NOMO-1 treated with DMSO at 0.1 percent for 48 hours (cell line): ENCODE measurements at regions not wholly inside any gene's neighbourhood (a gene's known extent, or its start where the extent isn't known, plus 50 kb on each side); places are given as distances from the start of the nearest gene placed in this dataset.
A peak's percentile ranks its signal among the peaks of the same experiment; 100 is the strongest.

Experiments
- DNase-seq: peaks from one replicate; lab custom pipeline; 2025; ENCODE audit not compliant: unreplicated experiment; lab: John Stamatoyannopoulos, UW

DNA sequence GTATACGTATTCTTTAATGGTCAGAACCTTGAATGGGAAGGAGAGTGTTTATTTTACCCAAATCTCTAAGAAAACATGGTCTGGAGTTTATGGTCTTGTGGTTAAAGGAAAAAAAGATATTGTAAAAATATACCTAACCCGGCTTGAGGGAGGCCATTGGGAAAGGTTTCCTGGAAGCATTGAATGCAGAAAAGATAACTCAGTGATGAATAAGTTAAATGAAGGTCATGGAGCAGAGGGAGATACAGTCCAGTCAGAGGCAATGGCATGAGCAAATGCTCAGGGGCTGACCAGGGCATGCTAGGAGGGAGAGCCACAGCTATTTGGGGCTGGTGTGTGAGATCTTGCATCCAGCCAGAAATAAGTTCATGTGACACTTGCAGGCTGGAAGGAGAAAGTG is 430.4 kb upstream of the CDH5 start:
- no peak for DNase-seq

GRCh38 chr16:65934443-65934842 is 432.0 kb upstream of the CDH5 start:
- no peak for DNase-seq

DNA sequence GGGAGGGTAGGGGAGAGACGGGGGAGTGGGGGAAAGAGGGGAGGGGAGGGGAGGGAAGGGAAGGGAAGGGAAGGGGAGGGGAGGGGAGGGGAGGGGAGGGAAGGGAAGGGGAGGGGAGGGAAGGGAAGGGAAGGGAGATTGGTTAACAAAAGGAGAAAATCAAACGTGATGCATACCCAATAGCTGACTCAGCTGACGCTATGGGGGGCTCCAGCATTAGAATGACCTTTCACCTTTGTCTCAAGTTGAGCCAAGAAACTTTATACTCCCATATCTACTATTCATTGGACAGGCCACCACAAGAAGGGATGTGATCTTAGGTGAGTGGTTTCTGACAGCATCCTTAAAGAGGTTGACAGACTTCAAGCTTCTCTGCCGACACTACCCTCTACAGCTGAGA is 432.8 kb upstream of the CDH5 start:
- DNase-seq: no peak

DNA sequence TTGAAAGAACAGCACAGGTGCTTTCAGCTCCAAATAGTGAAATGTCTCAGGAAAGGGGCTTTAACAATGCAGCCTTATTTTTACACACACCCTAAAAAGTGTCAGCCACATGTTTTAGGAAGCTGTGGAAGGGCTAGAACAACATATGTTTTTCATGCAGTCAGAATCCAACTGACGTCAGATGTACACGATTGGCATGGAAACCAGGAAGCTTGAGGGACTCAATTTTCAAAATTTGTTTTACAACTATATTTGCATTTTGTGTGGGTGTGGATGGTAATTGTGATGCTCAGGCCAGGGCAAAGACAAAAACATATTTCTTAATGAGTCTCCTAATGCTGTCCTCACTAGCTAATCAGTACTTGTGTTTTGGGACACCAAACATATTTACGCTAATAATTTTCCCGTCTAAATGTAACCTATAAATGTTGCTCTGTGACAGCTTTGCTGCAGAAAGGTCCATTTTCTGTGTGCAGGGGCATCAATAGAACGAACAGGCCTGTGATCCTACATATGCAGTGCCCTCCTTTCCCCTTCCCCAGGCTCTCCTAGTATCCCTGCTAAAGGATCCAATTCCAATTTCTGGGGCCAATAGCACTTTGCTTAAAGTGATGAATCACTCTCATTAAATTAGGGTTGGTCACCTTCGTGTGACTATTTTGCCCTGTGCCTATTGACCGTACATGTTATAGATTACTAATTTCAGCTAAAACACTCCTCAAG is 434.0 kb upstream of the CDH5 start:
- DNase-seq: no peak

DNA sequence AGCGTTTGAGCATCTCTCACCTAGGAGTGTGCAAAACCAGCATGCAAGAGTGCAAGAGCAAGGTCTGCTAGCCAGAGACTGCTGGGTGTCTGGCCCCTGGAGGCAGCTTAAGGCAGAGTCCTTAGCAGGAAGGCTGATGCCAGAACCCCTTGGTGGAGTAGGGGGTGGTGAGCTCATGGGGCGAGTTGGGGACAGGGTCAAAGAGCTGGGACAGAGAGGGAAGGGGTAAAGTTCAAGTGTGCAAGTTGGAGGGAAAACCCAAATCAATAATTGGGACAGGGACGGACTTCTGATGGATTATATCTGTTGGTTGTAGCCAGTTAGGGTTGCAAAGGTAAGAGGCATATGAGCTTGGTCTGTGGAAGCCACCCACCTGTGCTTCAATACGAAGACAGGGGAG is 443.6 kb upstream of the CDH5 start:
- no peak for DNase-seq

DNA sequence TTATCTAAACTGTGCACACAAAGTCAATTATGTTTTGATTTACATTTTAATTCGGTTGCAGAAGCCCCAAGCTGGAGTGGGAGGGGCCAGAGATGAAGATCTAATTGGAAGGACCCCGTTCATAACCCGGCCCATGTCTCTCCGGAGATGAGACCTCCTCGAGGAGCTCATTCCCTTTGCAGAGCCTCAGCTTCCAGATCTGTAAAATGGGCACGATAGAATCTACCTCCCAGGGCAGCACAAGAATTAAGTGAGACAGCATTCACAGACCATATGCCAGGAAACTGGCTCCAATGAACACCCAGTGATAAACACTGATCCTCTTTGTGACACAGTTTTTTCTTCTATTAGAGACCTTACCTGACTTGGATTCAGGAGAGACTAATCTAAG is 446.5 kb upstream of the CDH5 start:
- DNase-seq: no peak

- no peak for DNase-seq
Observed at GRCh38 chr16:65919145-65919985, 447.1 kb upstream of the CDH5 start.

DNA sequence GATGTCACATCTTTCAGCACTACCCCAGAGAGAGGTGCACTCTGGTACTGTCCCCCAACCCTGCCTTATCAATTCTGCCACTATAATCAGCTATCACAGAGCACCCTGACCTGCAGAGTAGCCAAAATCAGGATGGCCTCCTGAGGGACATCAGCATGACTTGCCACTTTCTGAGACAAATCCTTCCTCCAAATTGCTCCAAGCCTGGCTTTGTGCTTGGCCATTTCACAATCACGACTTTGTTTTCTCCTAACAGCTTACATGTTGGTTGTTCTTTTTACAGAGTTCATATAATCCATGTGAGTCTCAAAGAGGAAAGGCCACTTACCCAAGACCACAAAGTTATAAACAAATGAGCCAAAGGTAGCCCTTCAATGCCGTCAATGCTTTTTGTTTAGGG is 449.0 kb upstream of the CDH5 start:
- no peak for DNase-seq

DNA sequence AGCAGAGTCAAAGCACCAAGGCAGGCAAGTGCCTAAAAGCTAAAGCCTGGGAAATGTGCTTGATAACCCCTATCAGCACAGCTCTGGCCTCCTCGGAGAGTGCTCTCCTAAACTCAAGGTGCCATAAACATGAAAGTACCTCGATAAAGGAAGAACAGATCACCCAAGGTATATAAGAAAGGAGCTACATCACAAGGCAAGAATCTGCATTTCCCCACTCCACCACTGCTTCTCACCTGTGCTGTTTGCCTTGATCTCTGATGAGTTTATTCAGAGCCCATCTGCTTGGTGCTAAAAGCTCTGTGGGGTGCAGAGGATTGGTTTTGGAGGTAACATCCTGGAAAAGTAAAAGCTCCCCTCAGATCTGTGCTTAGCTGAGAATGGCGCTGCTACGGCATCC is 449.5 kb upstream of the CDH5 start:
- no peak for DNase-seq

GRCh38 chr16:65910291-65910690 is 456.2 kb upstream of the CDH5 start:
- no peak for DNase-seq

GRCh38 chr16:65909310-65910050 is 457.0 kb upstream of the CDH5 start:
- DNase-seq: peak; percentile 72

GRCh38 chr16:65908568-65908967 is 457.9 kb upstream of the CDH5 start:
- DNase-seq: no peak

DNA sequence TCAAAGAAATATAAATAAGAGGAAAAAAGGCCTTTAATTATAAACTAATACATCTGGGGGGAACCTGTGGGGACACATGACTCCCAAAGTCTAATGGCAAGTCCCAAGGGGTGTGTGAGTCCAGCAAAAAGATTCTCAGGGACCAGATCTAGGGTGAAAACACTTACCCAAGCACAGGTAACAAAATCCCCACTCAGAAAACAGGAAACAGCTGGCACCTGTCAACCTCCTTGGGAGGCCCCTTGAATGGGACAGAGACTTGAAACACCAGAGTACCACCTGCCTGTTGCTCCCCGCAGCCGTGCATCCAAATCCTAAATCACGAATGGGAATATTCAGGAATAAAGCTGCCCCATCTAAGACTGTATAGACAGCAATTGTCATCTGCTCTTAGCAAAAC is 461.2 kb upstream of the CDH5 start:
- DNase-seq: no peak

DNA sequence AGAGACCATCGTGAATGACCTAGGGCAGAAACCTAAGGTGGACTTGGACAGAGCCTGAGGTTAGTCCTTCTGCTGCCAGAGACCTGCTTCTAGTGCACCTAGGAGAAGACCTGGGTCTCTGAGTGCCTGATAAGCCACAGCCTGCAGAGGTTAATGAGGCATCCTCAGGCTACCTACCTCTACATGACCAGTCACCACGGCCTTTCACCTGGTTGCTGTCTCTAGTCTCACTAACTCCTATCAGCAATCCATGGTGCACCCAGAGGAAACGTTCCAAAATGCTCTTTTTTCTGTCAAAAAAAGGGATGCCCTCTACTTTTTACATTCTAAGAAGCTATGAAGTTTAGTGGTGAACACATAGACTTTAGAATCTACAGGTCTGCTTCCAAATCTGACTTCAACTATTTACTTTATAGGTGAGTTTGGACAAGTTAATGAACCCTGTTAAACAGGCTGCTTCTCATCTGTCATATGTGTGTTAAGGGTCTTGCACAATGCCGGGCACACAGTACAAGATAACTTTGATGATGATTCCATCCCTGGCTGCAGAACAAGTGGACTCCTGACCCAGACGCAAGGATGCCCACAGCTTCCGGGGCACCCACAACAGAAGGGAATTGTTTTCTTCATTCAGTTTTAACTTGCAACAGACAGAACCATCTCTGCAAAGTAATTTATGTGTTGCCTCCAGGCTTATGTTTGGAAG is 469.9 kb upstream of the CDH5 start:
- DNase-seq: no peak

DNA sequence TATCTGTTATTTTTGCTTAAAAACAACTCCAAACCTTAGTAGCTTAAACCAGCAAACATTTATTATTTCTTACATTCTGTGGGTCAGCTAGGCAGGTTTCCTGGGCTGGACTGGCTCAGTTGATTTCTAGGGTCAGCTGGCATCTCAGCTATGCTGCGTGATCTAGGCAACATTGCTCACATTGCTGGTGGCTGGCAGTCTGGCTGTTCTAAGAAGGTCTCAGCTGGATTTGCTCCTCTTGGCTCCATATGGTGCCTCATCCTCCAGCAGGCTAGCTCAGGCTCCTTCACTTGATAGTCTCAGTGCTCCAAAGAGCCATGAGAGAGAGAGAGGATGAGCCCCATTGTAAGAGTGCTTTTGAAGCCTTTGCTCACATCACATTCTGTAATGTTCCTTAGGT is 470.6 kb upstream of the CDH5 start:
- DNase-seq: no peak

- no peak for DNase-seq
Observed at GRCh38 chr16:65895486-65895885, 471.0 kb upstream of the CDH5 start.

- DNase-seq: no peak
Observed at GRCh38 chr16:65890203-65890602, 476.3 kb upstream of the CDH5 start.

DNA sequence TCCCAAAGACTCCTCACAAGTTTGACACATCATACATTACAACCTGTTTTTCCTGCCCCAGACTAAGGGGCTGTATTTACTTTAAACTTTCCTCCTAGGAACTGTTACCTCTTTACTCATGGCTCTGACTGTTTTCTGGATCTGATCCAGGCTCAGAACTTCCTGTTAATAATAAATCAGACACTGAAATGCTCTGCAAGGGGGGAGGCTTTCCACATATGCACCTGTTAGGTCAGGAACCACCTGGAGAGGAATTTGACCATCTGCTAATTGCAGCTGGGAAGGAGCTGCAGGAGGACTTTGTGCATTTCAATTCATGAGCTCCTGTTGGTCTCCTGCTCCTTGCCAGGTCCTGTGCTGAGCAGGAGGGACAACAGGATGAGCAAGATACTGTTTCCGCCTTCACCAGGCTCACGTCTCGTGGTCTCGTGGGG is 476.9 kb upstream of the CDH5 start:
- DNase-seq: no peak

DNA sequence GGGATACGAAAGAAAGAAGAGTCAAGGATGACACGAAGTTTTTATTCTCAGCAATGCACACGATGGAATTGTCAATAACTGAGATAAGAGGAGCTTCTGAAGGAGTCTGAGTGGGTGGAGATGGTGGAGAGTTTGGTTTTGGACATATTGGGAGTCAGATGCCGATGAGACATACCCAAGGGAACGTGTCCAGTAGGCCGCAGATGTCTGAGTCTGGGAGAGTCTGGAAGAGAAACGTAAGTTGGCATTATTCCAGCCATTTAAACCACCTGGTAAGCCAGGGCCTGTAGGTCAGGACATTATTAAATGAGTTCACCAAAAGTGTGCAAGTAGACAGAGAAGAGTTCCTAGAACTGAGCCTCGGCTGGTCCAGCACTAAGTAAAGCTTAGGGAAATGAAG is 478.3 kb upstream of the CDH5 start:
- no peak for DNase-seq

DNA sequence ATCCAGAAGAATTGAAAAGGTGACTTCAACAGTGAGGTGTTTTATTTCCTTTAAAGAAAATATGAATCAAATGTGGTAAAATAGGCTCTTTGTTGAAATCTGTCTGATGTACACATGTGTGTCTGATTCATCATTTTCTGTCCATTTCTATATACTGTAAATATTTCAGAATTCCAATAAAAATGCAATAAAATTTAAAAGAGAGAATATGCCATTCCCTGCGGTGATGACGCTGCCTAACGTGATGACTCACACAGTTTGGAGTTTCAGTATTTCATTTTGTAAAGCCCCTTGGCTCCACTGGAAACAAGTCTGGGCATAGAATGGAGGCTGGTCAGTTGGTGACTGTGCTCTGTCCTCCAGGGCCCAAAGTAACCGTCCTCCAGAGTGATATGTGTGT is 482.5 kb upstream of the CDH5 start:
- no peak for DNase-seq

- DNase-seq: no peak
Observed at GRCh38 chr16:65878347-65878746, 488.1 kb upstream of the CDH5 start.
